Endodermal cell (in vitro differentiated cells): ENCODE measurements at regions not wholly inside any gene's neighbourhood (a gene's known extent, or its start where the extent isn't known, plus 50 kb on each side); places are given as distances from the start of the nearest gene placed in this dataset.

ENCODE experiments used
- DNase-seq: peaks from one replicate; pipeline ENCODE4 v3.0.0-alpha.2; 2017
- H3K27ac ChIP-seq: 2 replicates; pipeline ENCODE4 v1.5.1; 2013; ENCODE audit warnings: mild to moderate bottlenecking, low read depth, low read length, moderate library complexity
- H3K27me3 ChIP-seq: 2 replicates; pipeline ENCODE4 v1.6.1; 2013; ENCODE audit warnings: mild to moderate bottlenecking, low read length, moderate library complexity; ENCODE audit not compliant: insufficient read depth, control insufficient read depth, poor library complexity, severe bottlenecking
- H3K36me3 ChIP-seq: 2 replicates; pipeline ENCODE4 v1.7.0; 2013; ENCODE audit warnings: mild to moderate bottlenecking, low read length, moderate library complexity; ENCODE audit not compliant: control insufficient read depth, insufficient read depth
- H3K4me1 ChIP-seq: one replicate; pipeline ENCODE4 v1.7.0; 2013; ENCODE audit warnings: low read length; ENCODE audit not compliant: control insufficient read depth, insufficient read depth
- H3K4me3 ChIP-seq: 2 replicates; pipeline ENCODE4 v1.5.1; 2013; ENCODE audit warnings: mild to moderate bottlenecking, low read length, moderate library complexity
- H3K9ac ChIP-seq: 2 replicates; pipeline ENCODE4 v1.6.1; 2013; ENCODE audit warnings: mild to moderate bottlenecking, low read length, moderate library complexity; ENCODE audit not compliant: poor library complexity, severe bottlenecking; ENCODE audit errors: extremely low read depth
- H3K9me3 ChIP-seq: 2 replicates; pipeline ENCODE4 v1.6.1; 2013; ENCODE audit warnings: mild to moderate bottlenecking, low read length, moderate library complexity; ENCODE audit not compliant: control insufficient read depth
- H3K27ac Mint-ChIP-seq: 2 replicates; pipeline ENCODE4 v1.8.0; 2020; ENCODE audit warnings: mixed read lengths
- H3K27me3 Mint-ChIP-seq: 2 replicates; pipeline ENCODE4 v1.8.0; 2021; ENCODE audit warnings: mild to moderate bottlenecking, mixed read lengths; ENCODE audit not compliant: insufficient read depth
- H3K36me3 Mint-ChIP-seq: 2 replicates; pipeline ENCODE4 v1.8.0; 2020; ENCODE audit warnings: low read depth, mixed read lengths
- H3K4me1 Mint-ChIP-seq: 2 replicates; pipeline ENCODE4 v1.8.0; 2020; ENCODE audit warnings: mixed read lengths
- H3K4me3 Mint-ChIP-seq: 2 replicates; pipeline ENCODE4 v1.8.0; 2020; ENCODE audit warnings: mild to moderate bottlenecking, moderate library complexity, mixed read lengths
- H3K9me3 Mint-ChIP-seq: 2 replicates; pipeline ENCODE4 v1.8.0; 2020; ENCODE audit warnings: mild to moderate bottlenecking, mixed read lengths
- WGBS, 2 experiments: methylation state at CpG; one replicate each; pipeline versions ENCODE4 v1.1.5 to v1.1.7; 2013; ENCODE audit warnings: missing lambda C conversion rate in 2 of 2, mixed read lengths in 1 of 2; ENCODE audit not compliant: insufficient coverage in 1 of 2, insufficient read length in 1 of 2; 5-methylcytosine and 5-hydroxymethylcytosine counted together
- TF ChIP-seq, protein P1 (sequence below): fragments of 200-600 bp; sonication (generic); conservative IDR thresholded peaks from 2 replicates; pipeline ENCODE4 v1.5.0; 2021; ENCODE audit warnings: antibody characterized with exemption, mild to moderate bottlenecking

DNA sequence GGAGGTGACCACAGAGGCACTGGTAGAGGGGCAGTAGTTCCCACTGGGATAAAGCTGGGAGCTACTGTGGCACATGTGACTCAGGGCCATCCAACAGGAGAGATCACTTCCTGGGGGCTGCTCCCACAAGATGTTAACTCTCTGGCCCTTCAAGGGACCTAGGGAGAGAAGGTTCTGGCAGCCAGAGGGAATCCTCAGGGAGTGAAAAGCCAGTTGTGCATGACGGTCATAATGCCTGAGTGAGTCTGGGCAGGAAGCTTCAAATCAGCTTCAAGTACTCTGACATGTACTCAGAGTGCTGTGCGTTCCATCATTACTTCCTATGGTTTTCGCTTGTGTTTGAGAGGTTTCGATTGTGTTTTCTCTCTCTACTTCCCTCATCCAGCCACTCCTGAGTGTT lies 388.5 kb downstream of the GABRG2 start:
- 95 to 96% methylated on average over 4 of the region's 4 CpGs for WGBS, 2 experiments
- Histone ChIP-seq H3K4me3 (no peak overlapping the region), H3K27ac (no peak overlapping the region), H3K27me3 (no peaks in the 10 kb centered on the region), H3K4me1 (no peaks in the 10 kb centered on the region), H3K9me3 (peaks cover 16% of the 10 kb centered on the region), H3K9ac (no peak overlapping the region), H3K36me3 (no peaks in the 10 kb centered on the region)
- no peaks in the 10 kb centered on the region for H3K27me3 Mint-ChIP-seq
- no peak overlapping the region for H3K27ac Mint-ChIP-seq
- H3K36me3 Mint-ChIP-seq, result no peaks in the 10 kb centered on the region
- DNase-seq, result no peak
- no peak overlapping the region for H3K4me3 Mint-ChIP-seq
- H3K4me1 Mint-ChIP-seq, result no peaks in the 10 kb centered on the region
- H3K9me3 Mint-ChIP-seq, result peaks cover 17% of the 10 kb centered on the region
- TF ChIP-seq, protein P1, sequence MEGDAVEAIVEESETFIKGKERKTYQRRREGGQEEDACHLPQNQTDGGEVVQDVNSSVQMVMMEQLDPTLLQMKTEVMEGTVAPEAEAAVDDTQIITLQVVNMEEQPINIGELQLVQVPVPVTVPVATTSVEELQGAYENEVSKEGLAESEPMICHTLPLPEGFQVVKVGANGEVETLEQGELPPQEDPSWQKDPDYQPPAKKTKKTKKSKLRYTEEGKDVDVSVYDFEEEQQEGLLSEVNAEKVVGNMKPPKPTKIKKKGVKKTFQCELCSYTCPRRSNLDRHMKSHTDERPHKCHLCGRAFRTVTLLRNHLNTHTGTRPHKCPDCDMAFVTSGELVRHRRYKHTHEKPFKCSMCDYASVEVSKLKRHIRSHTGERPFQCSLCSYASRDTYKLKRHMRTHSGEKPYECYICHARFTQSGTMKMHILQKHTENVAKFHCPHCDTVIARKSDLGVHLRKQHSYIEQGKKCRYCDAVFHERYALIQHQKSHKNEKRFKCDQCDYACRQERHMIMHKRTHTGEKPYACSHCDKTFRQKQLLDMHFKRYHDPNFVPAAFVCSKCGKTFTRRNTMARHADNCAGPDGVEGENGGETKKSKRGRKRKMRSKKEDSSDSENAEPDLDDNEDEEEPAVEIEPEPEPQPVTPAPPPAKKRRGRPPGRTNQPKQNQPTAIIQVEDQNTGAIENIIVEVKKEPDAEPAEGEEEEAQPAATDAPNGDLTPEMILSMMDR, result no peak

DNA sequence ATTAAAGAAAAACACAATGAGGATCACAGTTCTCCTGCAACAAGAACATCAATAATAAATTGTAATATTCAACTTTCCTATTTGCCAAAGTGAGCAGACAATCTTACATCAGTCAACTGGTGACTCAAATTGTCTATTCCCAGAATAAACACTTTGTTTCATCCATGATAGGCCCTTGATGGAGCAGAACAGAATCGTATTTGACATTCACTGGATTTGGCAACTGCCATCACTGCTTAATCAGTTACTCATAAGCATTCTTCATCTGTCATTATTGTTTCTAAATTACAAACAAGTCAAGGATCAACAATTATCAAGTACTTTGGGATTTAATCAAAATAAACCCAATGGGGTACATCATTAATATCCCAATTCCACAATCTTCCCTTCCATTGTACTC lies 398.4 kb downstream of the GABRG2 start:
- Mint-ChIP-seq H3K27me3 (no peaks in the 10 kb centered on the region), H3K4me3 (no peak overlapping the region), H3K27ac (no peak overlapping the region), H3K9me3 (peaks cover 6% of the 10 kb centered on the region), H3K4me1 (no peaks in the 10 kb centered on the region), H3K36me3 (no peaks in the 10 kb centered on the region)
- no peaks in the 10 kb centered on the region for H3K9me3 ChIP-seq
- H3K36me3 ChIP-seq, result no peaks in the 10 kb centered on the region
- H3K27ac ChIP-seq, result no peak overlapping the region
- WGBS, 2 experiments, result 89 to 100% methylated on average over 1 of the region's 1 CpG
- no peak for DNase-seq
- no peak overlapping the region for H3K4me3 ChIP-seq
- TF ChIP-seq, protein P1, result no peak
- no peaks in the 10 kb centered on the region for H3K27me3 ChIP-seq
- H3K4me1 ChIP-seq, result no peaks in the 10 kb centered on the region
- H3K9ac ChIP-seq, result no peak overlapping the region

DNA sequence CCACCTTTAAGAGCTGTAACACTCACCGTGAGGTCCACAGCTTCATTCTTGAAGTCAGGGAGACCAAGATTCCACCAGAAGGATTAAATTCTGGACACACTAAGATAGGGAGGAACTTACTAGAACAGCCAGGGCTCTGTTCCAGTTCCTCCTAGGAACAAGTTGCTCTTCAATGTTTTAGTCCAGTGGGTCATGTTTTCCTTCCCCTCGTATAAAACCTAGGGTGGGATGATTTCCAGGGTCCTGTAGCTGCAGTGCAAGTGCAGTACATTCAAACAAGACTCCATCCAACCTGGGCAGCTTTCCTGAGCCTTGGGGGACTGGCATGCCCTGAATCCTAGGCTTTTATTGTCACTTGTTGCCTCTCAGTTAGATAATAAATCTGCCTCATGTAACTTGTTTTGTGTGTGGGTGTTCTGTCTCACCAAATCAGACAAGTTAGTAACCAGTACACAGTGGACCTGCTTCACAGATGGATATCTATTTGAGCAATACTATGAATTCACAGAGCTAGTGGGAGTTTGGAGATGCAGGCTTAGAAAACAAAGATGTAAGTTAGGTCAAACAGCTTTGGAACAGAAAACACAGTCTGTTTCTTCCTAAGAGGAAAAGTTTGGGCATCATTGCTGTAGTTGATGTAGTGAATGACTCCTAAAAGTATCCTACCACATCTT lies 405.6 kb downstream of the GABRG2 start:
- Histone ChIP-seq H3K4me3 (no peak overlapping the region), H3K4me1 (no peaks in the 10 kb centered on the region), H3K27me3 (no peaks in the 10 kb centered on the region), H3K27ac (no peak overlapping the region), H3K36me3 (no peaks in the 10 kb centered on the region), H3K9ac (no peak overlapping the region), H3K9me3 (no peaks in the 10 kb centered on the region)
- no peaks in the 10 kb centered on the region for H3K4me1 Mint-ChIP-seq
- H3K4me3 Mint-ChIP-seq, result no peak overlapping the region
- no peak overlapping the region for H3K27ac Mint-ChIP-seq
- H3K27me3 Mint-ChIP-seq, result no peaks in the 10 kb centered on the region
- TF ChIP-seq, protein P1, result no peak
- H3K36me3 Mint-ChIP-seq, result no peaks in the 10 kb centered on the region
- H3K9me3 Mint-ChIP-seq, result peaks cover 6% of the 10 kb centered on the region
- WGBS, 2 experiments, result 38 to 80% methylated on average over 1 to 2 of the region's 2 CpGs
- DNase-seq, result no peak
